ENCODE measurements at regions not wholly inside any gene's neighbourhood (a gene's known extent, or its start where the extent isn't known, plus 50 kb on each side); places are given as distances from the start of the nearest gene placed in this dataset.

- Histone ChIP-seq H3K4me1 (no peaks in the 10 kb centered on the region), H3K4me3 (no peak overlapping the region), H3K9me3 (no peaks in the 10 kb centered on the region), H3K27me3 (no peaks in the 10 kb centered on the region), H3K27ac (no peak overlapping the region), H3K36me3 (no peaks in the 10 kb centered on the region)
- intact Hi-C loops (cut with DNase I; ENCODE audit: low total_unique reads), result no loop called here
- TF ChIP-seq CTCF (IDR thresholded peaks at IDR 0.05) (no peak), POLR2A (IDR thresholded peaks at IDR 0.05) (no peak)
- no peak for DNase-seq
These were observed 110.1 kb downstream of the ERMARD start for GRCh38 chr6:169861431-169862042.

- Histone ChIP-seq H3K9me3 (no peaks in the 10 kb centered on the region), H3K4me3 (no peak overlapping the region), H3K27ac (no peak overlapping the region), H3K27me3 (no peaks in the 10 kb centered on the region), H3K4me1 (no peaks in the 10 kb centered on the region), H3K36me3 (no peaks in the 10 kb centered on the region)
- intact Hi-C loops (cut with DNase I; ENCODE audit: low total_unique reads), result no loop called here
- TF ChIP-seq POLR2A (IDR thresholded peaks at IDR 0.05), result no peak
- TF ChIP-seq CTCF (IDR thresholded peaks at IDR 0.05), result no peak
- DNase-seq, result no peak
These were observed 108.7 kb downstream of the ERMARD start for GRCh38 chr6:169859978-169860703.

GRCh38 chr6:169859401-169859977 lies 108.1 kb downstream of the ERMARD start:
- DNase-seq, result no peak

GRCh38 chr6:169858935-169859351 lies 107.5 kb downstream of the ERMARD start:
- no peaks in the 10 kb centered on the region for H3K9me3 ChIP-seq
- H3K4me1 ChIP-seq, result no peaks in the 10 kb centered on the region
- H3K4me3 ChIP-seq, result no peak overlapping the region
- intact Hi-C loops (cut with DNase I; ENCODE audit: low total_unique reads), result no loop called here
- H3K36me3 ChIP-seq, result no peaks in the 10 kb centered on the region
- no peaks in the 10 kb centered on the region for H3K27me3 ChIP-seq
- H3K27ac ChIP-seq, result no peak overlapping the region
- no peak for DNase-seq
- TF ChIP-seq POLR2A (IDR thresholded peaks at IDR 0.05) (no peak), CTCF (IDR thresholded peaks at IDR 0.05) (no peak)

More at GRCh38 chr6:169859401-169859977, 108.1 kb downstream of the ERMARD start:
- Histone ChIP-seq H3K4me3 (no peak overlapping the region), H3K36me3 (no peaks in the 10 kb centered on the region), H3K9me3 (no peaks in the 10 kb centered on the region), H3K27me3 (no peaks in the 10 kb centered on the region), H3K4me1 (no peaks in the 10 kb centered on the region), H3K27ac (no peak overlapping the region)
- intact Hi-C loops (cut with DNase I; ENCODE audit: low total_unique reads), result no loop called here
- TF ChIP-seq POLR2A (IDR thresholded peaks at IDR 0.05) (no peak), CTCF (IDR thresholded peaks at IDR 0.05) (no peak)

- Histone ChIP-seq H3K27ac (no peak overlapping the region), H3K4me1 (no peaks in the 10 kb centered on the region), H3K9me3 (no peaks in the 10 kb centered on the region), H3K4me3 (no peak overlapping the region), H3K27me3 (no peaks in the 10 kb centered on the region), H3K36me3 (no peaks in the 10 kb centered on the region)
- TF ChIP-seq CTCF (IDR thresholded peaks at IDR 0.05) (no peak), POLR2A (IDR thresholded peaks at IDR 0.05) (no peak)
- no peak for DNase-seq
- intact Hi-C loops (cut with DNase I; ENCODE audit: low total_unique reads), result no loop called here
These were observed 107.0 kb downstream of the ERMARD start for GRCh38 chr6:169858293-169858934.
